ENCODE measurements at regions not wholly inside any gene's neighbourhood (a gene's known extent, or its start where the extent isn't known, plus 50 kb on each side); places are given as distances from the start of the nearest gene placed in this dataset.

GRCh38 chr9:88802533-88802932, 188.7 kb upstream of the S1PR3 start:
- DNase-seq = no peak
- Histone ChIP-seq H3K27ac (ENCODE audit: insufficient read length, low read depth, low read length) (no peak overlapping the region), H3K4ac (ENCODE audit: low read depth, low read length) (no peak overlapping the region), H3K14ac (ENCODE audit: insufficient read depth, low read length) (no peak overlapping the region), H2AFZ (ENCODE audit: low read length) (no peak overlapping the region), H3K79me1 (ENCODE audit: insufficient read depth, low read depth, low read length, poor library complexity, severe bottlenecking) (no peaks in the 10 kb centered on the region), H4K8ac (replicated peaks; ENCODE audit: insufficient read length, low read depth, low read length) (no peak overlapping the region), H2BK120ac (ENCODE audit: low read depth, low read length, poor library complexity, severe bottlenecking) (no peak overlapping the region), H3T11ph (ENCODE audit: low read length) (no peak overlapping the region), H3K18ac (ENCODE audit: insufficient read length, low read depth, low read length) (no peak overlapping the region), H3K79me2 (ENCODE audit: insufficient read depth, low read length) (no peaks in the 10 kb centered on the region), H3K4me1 (ENCODE audit: insufficient read depth, low read length) (no peaks in the 10 kb centered on the region), H4K91ac (ENCODE audit: insufficient read length, low read depth, low read length) (no peak overlapping the region), H2BK15ac (ENCODE audit: low read depth, low read length) (no peak overlapping the region), H3K9ac (ENCODE audit: extremely low read depth, insufficient read length, low read length) (no peak overlapping the region), H4K5ac (ENCODE audit: insufficient read length, low read depth, low read length) (no peak overlapping the region), H2AK5ac (ENCODE audit: insufficient read length, low read length) (no peak overlapping the region), H3K4me2 (ENCODE audit: insufficient read depth, insufficient read length, low read length) (no peak overlapping the region), H3K23me2 (ENCODE audit: insufficient read length, low read depth, low read length, poor library complexity, severe bottlenecking) (no peaks in the 10 kb centered on the region), H2BK12ac (ENCODE audit: insufficient read length, low read depth, low read length) (no peak overlapping the region), H3K56ac (ENCODE audit: insufficient read length, low read depth, low read length) (no peak overlapping the region), H3K27me3 (ENCODE audit: insufficient read depth, low read length) (no peaks in the 10 kb centered on the region), H3K9me3 (ENCODE audit: control insufficient read depth, low read depth, low read length) (no peaks in the 10 kb centered on the region), H3K23ac (ENCODE audit: insufficient read length, low read depth, low read length) (no peak overlapping the region), H2BK5ac (ENCODE audit: insufficient read length, low read length) (no peak overlapping the region), H4K20me1 (ENCODE audit: control insufficient read depth, insufficient read depth, insufficient read length) (no peaks in the 10 kb centered on the region), H2BK20ac (ENCODE audit: low read depth, low read length, poor library complexity, severe bottlenecking) (no peak overlapping the region)
- TF ChIP-seq CTCF (conservative IDR thresholded peaks at IDR 0.05) = no peak
- Mint-ChIP-seq H3K27me3 (ENCODE audit: low read depth) (peaks cover 5% of the 10 kb centered on the region; the same call in 1 of the 2 replicates), H3K4me3 (no peak overlapping the region), H3K4me1 (peaks cover 6 to 16% of the 10 kb centered on the region in 2 experiments), H3K36me3 (ENCODE audit: insufficient read depth in 1 of 3, low read depth in 3 of 3) (peaks cover 0 to 1% (median 0%) of the 10 kb centered on the region in 3 experiments; a peak in 2 of 7 replicates), H3K27ac (no peak overlapping the region), H3K9me3 (peaks cover 0 to 2% of the 10 kb centered on the region in 2 experiments; a peak in 2 of 5 replicates)
- WGBS (ENCODE audit: extremely low coverage, insufficient read length, low lambda C conversion rate) = no CpG with 5 or more reads among the region's 5 CpGs

Data from H9 (cell line).